Common myeloid progenitor, CD34-positive (primary cell): ENCODE measurements at regions not wholly inside any gene's neighbourhood (a gene's known extent, or its start where the extent isn't known, plus 50 kb on each side); places are given as distances from the start of the nearest gene placed in this dataset.

Source experiments
- CTCF ChIA-PET: fragments of 350-600 bp; sonication (Branson Sonifier 250); formaldehyde crosslinking; loops from one replicate; lab custom pipeline; 2021; ENCODE audit warnings: antibody characterized with exemption; lab: Charles Lee
- POLR2A ChIA-PET: fragments of 350-600 bp; sonication (Branson Sonifier 250); formaldehyde crosslinking; loops from one replicate; lab custom pipeline; 2021; ENCODE audit warnings: antibody characterized with exemption; lab: Charles Lee
- DNase-seq, 3 donors: peaks; one replicate each; pipeline versions ENCODE4 v3.0.0 to v3.0.0-alpha.2; 2013
- H3K27ac ChIP-seq, 2 experiments: 1 replicate in 1 of 2; 2 replicates in 1 of 2; pipeline ENCODE4 v1.7.0; 2013; ENCODE audit warnings: inconsistent platforms in 2 of 2, low read length in 2 of 2, mild to moderate bottlenecking in 2 of 2, low read depth in 1 of 2, moderate library complexity in 1 of 2; ENCODE audit not compliant: severe bottlenecking in 2 of 2, insufficient read depth in 1 of 2, poor library complexity in 1 of 2
- H3K27me3 ChIP-seq, 5 experiments: replicated peaks in 2 of 5; 1 replicate in 3 of 5; 2 replicates in 2 of 5; pipeline versions ENCODE4 v1.6.1 to v1.7.0; 2013; ENCODE audit warnings: low read length in 4 of 5, mild to moderate bottlenecking in 2 of 5, moderate library complexity in 2 of 5, inconsistent platforms in 1 of 5; ENCODE audit not compliant: insufficient read depth in 5 of 5, control insufficient read depth in 4 of 5
- H3K36me3 ChIP-seq, 4 experiments: 1 replicate in 2 of 4; 2 replicates in 2 of 4; pipeline versions ENCODE4 v1.6.1 to v1.7.0; 2013; ENCODE audit warnings: low read length in 3 of 4, control low read depth in 1 of 4, mild to moderate bottlenecking in 1 of 4; ENCODE audit not compliant: control insufficient read depth in 4 of 4, insufficient read depth in 4 of 4
- H3K4me1 ChIP-seq, 4 experiments: 1 replicate in 3 of 4; 2 replicates in 1 of 4; pipeline versions ENCODE4 v1.6.1 to v1.7.1; 2013; ENCODE audit warnings: low read length in 3 of 4, mild to moderate bottlenecking in 3 of 4, control low read depth in 1 of 4, inconsistent platforms in 1 of 4, moderate library complexity in 1 of 4; ENCODE audit not compliant: control insufficient read depth in 4 of 4, insufficient read depth in 4 of 4; ENCODE audit errors: control extremely low read depth in 1 of 4
- H3K4me3 ChIP-seq, 7 experiments: 1 replicate in 4 of 7; 2 replicates in 3 of 7; pipeline versions ENCODE4 v1.5.1 to v1.7.0; 2013; ENCODE audit warnings: mild to moderate bottlenecking in 7 of 7, low read length in 6 of 7, moderate library complexity in 6 of 7, inconsistent platforms in 2 of 7, low read depth in 2 of 7, control low read depth in 1 of 7; ENCODE audit not compliant: insufficient read depth in 4 of 7, control insufficient read depth in 1 of 7; ENCODE audit errors: extremely low read depth in 1 of 7
- H3K9me3 ChIP-seq, 5 experiments: 1 replicate in 4 of 5; 2 replicates in 1 of 5; pipeline versions ENCODE4 v1.6.1 to v1.7.1; 2013; ENCODE audit warnings: low read length in 4 of 5, mild to moderate bottlenecking in 2 of 5, inconsistent platforms in 1 of 5, low read depth in 1 of 5, moderate library complexity in 1 of 5; ENCODE audit not compliant: control insufficient read depth in 4 of 5, insufficient read depth in 2 of 5; ENCODE audit errors: control extremely low read depth in 1 of 5
- WGBS: methylation state at CpG from one replicate; pipeline ENCODE4 v1.1.5; 2013; ENCODE audit not compliant: insufficient coverage; 5-methylcytosine and 5-hydroxymethylcytosine counted together

- no peaks in the 10 kb centered on the region for H3K9me3 ChIP-seq
- no peaks in the 10 kb centered on the region for H3K4me1 ChIP-seq
- ChIA-PET POLR2A (no interaction called here), CTCF (interaction anchor here (0.9 to 1.8 kb wide), 5 partner anchors 9 to 172 kb away, joined by 3 to 6 read pairs (median 3); no protein-coding TSS in a partner anchor)
- H3K27ac ChIP-seq: no peak overlapping the region
- WGBS: 20% methylated on average over 1 of the region's 4 CpGs
- H3K27me3 ChIP-seq: no peaks in the 10 kb centered on the region
- no peak overlapping the region for H3K4me3 ChIP-seq
- no peaks in the 10 kb centered on the region for H3K36me3 ChIP-seq
- DNase-seq: peak; percentile 29 to 49 (median 45)
These were observed 105.9 kb upstream of the DAP start for GRCh38 chr5:10866913-10867312.

GRCh38 chr5:10863763-10864383 lies 102.8 kb upstream of the DAP start:
- DNase-seq: peak; percentile 63 to 79 (median 71)
- CTCF ChIA-PET: interaction anchor here (0.7 to 1.7 kb wide), 8 partner anchors 8 to 500 kb away, joined by 3 to 10 read pairs (median 3); no protein-coding TSS in a partner anchor
- POLR2A ChIA-PET: no interaction called here
- H3K9me3 ChIP-seq: no peaks in the 10 kb centered on the region
- no peaks in the 10 kb centered on the region for H3K4me1 ChIP-seq
- H3K36me3 ChIP-seq: no peaks in the 10 kb centered on the region
- no peak overlapping the region for H3K27ac ChIP-seq
- no peaks in the 10 kb centered on the region for H3K27me3 ChIP-seq
- no peak overlapping the region for H3K4me3 ChIP-seq
- 64% methylated on average over 11 of the region's 15 CpGs for WGBS

GRCh38 chr5:10862085-10862484 lies 101.1 kb upstream of the DAP start:
- H3K36me3 ChIP-seq: no peaks in the 10 kb centered on the region
- DNase-seq: no peak
- H3K27me3 ChIP-seq: no peaks in the 10 kb centered on the region
- H3K27ac ChIP-seq: no peak overlapping the region
- no peak overlapping the region for H3K4me3 ChIP-seq
- POLR2A ChIA-PET: no interaction called here
- H3K9me3 ChIP-seq: no peaks in the 10 kb centered on the region
- WGBS: no CpG with 5 or more reads among the region's 1 CpG
- peaks cover 0 to 12% (median 6%) of the 10 kb centered on the region in 4 experiments for H3K4me1 ChIP-seq
- CTCF ChIA-PET: no interaction called here

GRCh38 chr5:10861423-10861790 lies 100.4 kb upstream of the DAP start:
- no peak overlapping the region for H3K4me3 ChIP-seq

GRCh38 chr5:10860645-10861422 lies 99.8 kb upstream of the DAP start:
- no peaks in the 10 kb centered on the region for H3K36me3 ChIP-seq
- no peaks in the 10 kb centered on the region for H3K9me3 ChIP-seq
- DNase-seq: no peak
- 100% methylated on average over 1 of the region's 4 CpGs for WGBS
- peaks cover 0 to 25% (median 18%) of the 10 kb centered on the region in 4 experiments for H3K4me1 ChIP-seq
- ChIA-PET POLR2A (no interaction called here), CTCF (interaction anchor here (0.8 to 2.4 kb wide), 2 partner anchors 8 to 12 kb away, joined by 3 to 7 read pairs; no protein-coding TSS in a partner anchor)
- H3K27me3 ChIP-seq: no peaks in the 10 kb centered on the region
- H3K4me3 ChIP-seq: no peak overlapping the region
- H3K27ac ChIP-seq: no peak overlapping the region

More at GRCh38 chr5:10861423-10861790, 100.4 kb upstream of the DAP start:
- ChIA-PET POLR2A (no interaction called here), CTCF (interaction anchor here (2.4 kb wide), 1 partner anchor 11 kb away, joined by 7 read pairs; no protein-coding TSS in a partner anchor)
- no peaks in the 10 kb centered on the region for H3K27me3 ChIP-seq
- H3K4me1 ChIP-seq: peaks cover 0 to 19% (median 12%) of the 10 kb centered on the region in 4 experiments
- WGBS: 93% methylated on average over 3 of the region's 3 CpGs
- no peak for DNase-seq
- no peaks in the 10 kb centered on the region for H3K9me3 ChIP-seq
- H3K36me3 ChIP-seq: no peaks in the 10 kb centered on the region
- no peak overlapping the region for H3K27ac ChIP-seq

GRCh38 chr5:10860196-10860543 lies 99.1 kb upstream of the DAP start:
- H3K36me3 ChIP-seq: no peaks in the 10 kb centered on the region
- H3K27me3 ChIP-seq: no peaks in the 10 kb centered on the region
- 91% methylated on average over 9 of the region's 9 CpGs for WGBS
- no peaks in the 10 kb centered on the region for H3K9me3 ChIP-seq
- ChIA-PET POLR2A (no interaction called here), CTCF (interaction anchor here (0.8 to 2.4 kb wide), 5 partner anchors 9 to 158 kb away, joined by 3 to 7 read pairs (median 3); no protein-coding TSS in a partner anchor)
- H3K27ac ChIP-seq: no peak overlapping the region
- H3K4me1 ChIP-seq: peaks cover 0 to 31% (median 24%) of the 10 kb centered on the region in 4 experiments
- no peak for DNase-seq
- no peak overlapping the region for H3K4me3 ChIP-seq
